ENCODE measurements at regions not wholly inside any gene's neighbourhood (a gene's known extent, or its start where the extent isn't known, plus 50 kb on each side); places are given as distances from the start of the nearest gene placed in this dataset.

GRCh38 chr15:70442211-70442610, 321.1 kb downstream of the UACA start:
- no peak for TF ChIP-seq CTCF (IDR thresholded peaks at IDR 0.05)
- TF ChIP-seq POLR2A (IDR thresholded peaks at IDR 0.05) = no peak
- no peak for TF ChIP-seq POLR2AphosphoS5 (IDR thresholded peaks at IDR 0.05; ENCODE audit: insufficient read depth in 1 of 2, low read depth in 1 of 2)
